ENCODE measurements at regions not wholly inside any gene's neighbourhood (a gene's known extent, or its start where the extent isn't known, plus 50 kb on each side); places are given as distances from the start of the nearest gene placed in this dataset.

GRCh38 chr19:46944123-46944748 is 75.4 kb upstream of the NPAS1 start:
- no peak for FAIRE-seq
- DNase-seq (ENCODE audit: insufficient read length, low spot score): no peak

- FAIRE-seq: no peak
These were observed 74.6 kb upstream of the NPAS1 start for GRCh38 chr19:46944918-46945628.

GRCh38 chr19:46945694-46946489 is 73.7 kb upstream of the NPAS1 start:
- no peak for FAIRE-seq

More at GRCh38 chr19:46944918-46945628, 74.6 kb upstream of the NPAS1 start:
- peak; percentile 47 for DNase-seq (ENCODE audit: insufficient read length, low spot score)

GRCh38 chr19:46946611-46947238 is 72.9 kb upstream of the NPAS1 start:
- FAIRE-seq (no peak), DNase-seq (ENCODE audit: insufficient read length, low spot score) (no peak)

More at GRCh38 chr19:46945694-46946489, 73.7 kb upstream of the NPAS1 start:
- no peak for DNase-seq (ENCODE audit: insufficient read length, low spot score)

- no peak for DNase-seq (ENCODE audit: insufficient read length, low spot score)
- FAIRE-seq: no peak
These were observed 71.8 kb upstream of the NPAS1 start for GRCh38 chr19:46947866-46948265.

GRCh38 chr19:46950526-46951170 is 69.0 kb upstream of the NPAS1 start:
- no peak for FAIRE-seq
- no peak for DNase-seq (ENCODE audit: insufficient read length, low spot score)

- DNase-seq (ENCODE audit: insufficient read length, low spot score) (no peak), FAIRE-seq (no peak)
These were observed 68.3 kb upstream of the NPAS1 start for GRCh38 chr19:46951171-46951986.

- no peak for FAIRE-seq
- no peak for DNase-seq (ENCODE audit: insufficient read length, low spot score)
These were observed 66.8 kb upstream of the NPAS1 start for GRCh38 chr19:46952874-46953273.

GRCh38 chr19:46953955-46954501 is 65.6 kb upstream of the NPAS1 start:
- DNase-seq (ENCODE audit: insufficient read length, low spot score) (no peak), FAIRE-seq (no peak)

- FAIRE-seq (no peak), DNase-seq (ENCODE audit: insufficient read length, low spot score) (no peak)
These were observed 65.1 kb upstream of the NPAS1 start for GRCh38 chr19:46954502-46954992.

- no peak for DNase-seq (ENCODE audit: insufficient read length, low spot score)
- no peak for FAIRE-seq
These were observed 64.4 kb upstream of the NPAS1 start for GRCh38 chr19:46954993-46955812.

- FAIRE-seq (no peak), DNase-seq (ENCODE audit: insufficient read length, low spot score) (no peak)
These were observed 63.7 kb upstream of the NPAS1 start for GRCh38 chr19:46955813-46956371.

GRCh38 chr19:46958532-46958931 is 61.1 kb upstream of the NPAS1 start:
- DNase-seq (ENCODE audit: insufficient read length, low spot score) (no peak), FAIRE-seq (no peak)

- no peak for FAIRE-seq
- DNase-seq (ENCODE audit: insufficient read length, low spot score): no peak
These were observed 59.6 kb upstream of the NPAS1 start for GRCh38 chr19:46959894-46960556.

GRCh38 chr19:46962030-46962570 is 57.5 kb upstream of the NPAS1 start:
- DNase-seq (ENCODE audit: insufficient read length, low spot score) (no peak), FAIRE-seq (no peak)

- peak; percentile 73 for DNase-seq (ENCODE audit: insufficient read length, low spot score)
- peak; percentile 76 for FAIRE-seq
These were observed 56.4 kb upstream of the NPAS1 start for GRCh38 chr19:46963093-46963734.

- FAIRE-seq (no peak), DNase-seq (ENCODE audit: insufficient read length, low spot score) (no peak)
These were observed 52.0 kb upstream of the NPAS1 start for GRCh38 chr19:46967578-46968032.
